Activated CD8-positive, alpha-beta memory T cell treated with anti-CD3 and anti-CD28 coated beads, Interleukin-2, amount 10 ng/mL, durations not matched to agents 7 days and 5 days (primary cell): ENCODE measurements at regions not wholly inside any gene's neighbourhood (a gene's known extent, or its start where the extent isn't known, plus 50 kb on each side); places are given as distances from the start of the nearest gene placed in this dataset.
"Not testable (repeated sequence)": the region's sequence is repeated elsewhere in the genome, so short reads cannot be mapped to it uniquely, and the experiment has no call there.

Experiments
- ATAC-seq: fragments of 150-1000 bp; cut with Tn5 transposase; one replicate; pipeline ENCODE4 v1.10.0; 2021; ENCODE audit warnings: moderate library complexity
- CTCF ChIA-PET: fragments of 350-600 bp; sonication (Branson Sonifier 250); formaldehyde crosslinking; loops from one replicate; lab custom pipeline; 2021; ENCODE audit warnings: antibody characterized with exemption; lab: Charles Lee
- DNase-seq: peaks from one replicate; pipeline ENCODE4 v3.0.0-alpha.2; 2020
- H3K27ac Mint-ChIP-seq: one replicate; pipeline ENCODE4 v1.8.0; 2021; ENCODE audit warnings: mild to moderate bottlenecking, mixed read lengths
- H3K27me3 Mint-ChIP-seq: one replicate; pipeline ENCODE4 v1.8.0; 2021; ENCODE audit warnings: mixed read lengths
- H3K36me3 Mint-ChIP-seq: one replicate; pipeline ENCODE4 v1.8.0; 2021; ENCODE audit warnings: mild to moderate bottlenecking, mixed read lengths
- H3K4me1 Mint-ChIP-seq: one replicate; pipeline ENCODE4 v1.8.0; 2021; ENCODE audit warnings: mixed read lengths
- H3K4me3 Mint-ChIP-seq: one replicate; pipeline ENCODE4 v1.8.0; 2021; ENCODE audit warnings: mild to moderate bottlenecking, moderate library complexity, mixed read lengths
- H3K9me3 Mint-ChIP-seq: one replicate; pipeline ENCODE4 v1.8.0; 2022; ENCODE audit warnings: low read depth, mixed read lengths

- H3K27ac Mint-ChIP-seq = no peak overlapping the region
- CTCF ChIA-PET = no interaction called here
- H3K9me3 Mint-ChIP-seq = peaks cover 5% of the 10 kb centered on the region
- DNase-seq = no peak
- H3K36me3 Mint-ChIP-seq = peaks cover under 1% of the 10 kb centered on the region
- no peak for ATAC-seq
- peaks cover 4% of the 10 kb centered on the region for H3K27me3 Mint-ChIP-seq
- H3K4me3 Mint-ChIP-seq = no peak overlapping the region
- no peaks in the 10 kb centered on the region for H3K4me1 Mint-ChIP-seq
Measured at GRCh38 chr1:59199719-59200376, 97.0 kb upstream of the FGGY start.

DNA sequence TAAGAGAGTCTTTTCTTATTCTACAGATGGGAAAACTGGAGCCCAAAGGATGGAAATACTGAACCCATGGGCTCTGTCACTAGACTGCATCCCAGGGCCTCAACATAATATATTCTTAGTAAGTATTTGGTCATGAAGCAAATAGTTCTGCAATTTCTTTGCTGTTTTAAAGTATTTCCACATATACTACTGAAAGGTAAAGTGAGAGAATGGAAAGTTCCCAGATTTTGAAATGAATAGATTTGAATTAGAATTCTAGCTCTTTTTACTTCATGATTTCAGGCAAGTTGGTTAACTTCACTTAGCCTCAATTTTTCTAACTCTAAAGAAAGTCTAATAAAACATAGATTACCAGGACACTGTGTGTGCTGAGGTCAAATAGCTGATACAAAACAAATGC is 95.6 kb upstream of the FGGY start:
- DNase-seq (no peak), ATAC-seq (no peak)
- Mint-ChIP-seq H3K9me3 (peaks cover 4% of the 10 kb centered on the region), H3K27ac (no peak overlapping the region), H3K27me3 (peaks cover 5% of the 10 kb centered on the region), H3K36me3 (peaks cover 3% of the 10 kb centered on the region), H3K4me3 (no peak overlapping the region), H3K4me1 (no peaks in the 10 kb centered on the region)
- CTCF ChIA-PET = no interaction called here

- Mint-ChIP-seq H3K4me3 (no peak overlapping the region), H3K27me3 (peaks cover 5% of the 10 kb centered on the region), H3K4me1 (no peaks in the 10 kb centered on the region), H3K9me3 (peaks cover 4% of the 10 kb centered on the region), H3K27ac (no peak overlapping the region), H3K36me3 (peaks cover 3% of the 10 kb centered on the region)
- ATAC-seq = no peak
- CTCF ChIA-PET = no interaction called here
- no peak for DNase-seq
Measured at GRCh38 chr1:59202455-59202854, 94.4 kb upstream of the FGGY start.

DNA sequence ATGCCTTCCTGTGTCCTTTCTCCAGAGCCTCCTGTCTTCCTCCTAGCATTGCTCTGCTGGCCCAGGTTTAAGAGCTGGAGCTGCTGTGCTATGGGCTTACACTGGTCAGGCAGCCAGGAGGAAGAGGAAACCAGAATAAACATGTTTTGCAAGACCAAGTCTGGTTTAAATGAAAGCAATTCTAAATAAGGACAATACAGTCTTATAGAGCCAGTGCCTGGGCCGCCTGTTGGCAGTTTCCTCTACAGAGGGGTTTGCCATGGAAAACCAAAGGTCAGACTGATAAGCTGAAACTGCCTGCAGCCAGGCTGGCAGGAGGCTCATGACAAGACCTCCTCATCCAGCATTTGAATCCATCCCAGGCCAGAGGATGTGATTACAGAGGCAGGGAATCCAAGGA is 92.9 kb upstream of the FGGY start:
- Mint-ChIP-seq H3K27me3 (peaks cover 5% of the 10 kb centered on the region), H3K36me3 (peaks cover 3% of the 10 kb centered on the region), H3K9me3 (peaks cover 4% of the 10 kb centered on the region), H3K4me1 (no peaks in the 10 kb centered on the region), H3K4me3 (no peak overlapping the region), H3K27ac (no peak overlapping the region)
- DNase-seq (no peak), ATAC-seq (no peak)
- CTCF ChIA-PET = no interaction called here

DNA sequence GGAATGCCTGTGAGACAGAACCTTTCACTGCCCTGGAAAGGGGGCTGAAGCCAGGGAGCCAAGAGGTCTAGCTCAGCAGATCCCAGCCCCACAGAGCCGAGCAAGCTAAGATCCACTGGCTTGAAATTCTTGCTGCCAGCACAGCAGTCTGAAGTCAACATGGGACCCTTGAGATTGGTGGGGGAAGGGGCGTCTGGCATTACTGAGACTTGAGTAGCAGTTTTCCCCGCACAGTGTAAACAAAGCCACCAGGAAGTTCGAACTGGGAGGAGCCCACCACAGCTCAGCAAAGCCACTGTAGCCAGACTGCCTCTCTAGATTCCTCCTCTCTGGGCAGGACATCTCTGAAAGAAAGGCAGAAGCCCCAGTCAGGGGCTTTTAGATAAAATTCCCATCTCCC is 90.3 kb upstream of the FGGY start:
- H3K4me3 Mint-ChIP-seq, DNase-seq, H3K36me3 Mint-ChIP-seq, H3K27me3 Mint-ChIP-seq, CTCF ChIA-PET, H3K27ac Mint-ChIP-seq, H3K4me1 Mint-ChIP-seq, ATAC-seq, H3K9me3 Mint-ChIP-seq: not testable (repeated sequence)

DNA sequence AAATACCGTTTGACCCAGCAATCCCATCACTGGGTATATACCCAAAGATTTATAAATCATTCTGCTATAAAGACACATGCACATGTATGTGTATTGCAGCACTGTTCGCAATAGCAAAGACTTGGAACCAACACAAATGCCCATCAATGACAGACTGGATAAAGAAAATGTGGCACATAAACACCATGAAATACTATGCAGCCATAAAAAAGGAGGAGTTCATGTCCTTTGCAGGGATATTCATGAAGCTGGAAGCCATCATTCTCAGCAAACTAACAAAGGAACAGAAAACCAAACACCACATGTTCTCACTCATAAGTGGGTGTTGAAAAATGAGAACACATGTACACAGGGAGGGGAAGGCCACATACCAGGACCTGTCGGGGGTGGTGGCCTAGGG is 86.5 kb upstream of the FGGY start:
- H3K27me3 Mint-ChIP-seq, H3K4me3 Mint-ChIP-seq, CTCF ChIA-PET, DNase-seq, ATAC-seq, H3K27ac Mint-ChIP-seq, H3K4me1 Mint-ChIP-seq, H3K9me3 Mint-ChIP-seq, H3K36me3 Mint-ChIP-seq: not testable (repeated sequence)

- Mint-ChIP-seq H3K27me3 (peaks cover 2% of the 10 kb centered on the region), H3K4me3 (no peak overlapping the region), H3K9me3 (peaks cover 8% of the 10 kb centered on the region), H3K4me1 (no peaks in the 10 kb centered on the region), H3K27ac (no peak overlapping the region), H3K36me3 (peaks cover 2% of the 10 kb centered on the region)
- DNase-seq (no peak), ATAC-seq (no peak)
- CTCF ChIA-PET = no interaction called here
Measured at GRCh38 chr1:59212706-59213105, 84.2 kb upstream of the FGGY start.

- CTCF ChIA-PET = no interaction called here
- no peak for DNase-seq
- H3K27ac Mint-ChIP-seq = no peak overlapping the region
- peaks cover under 1% of the 10 kb centered on the region for H3K27me3 Mint-ChIP-seq
- H3K36me3 Mint-ChIP-seq = peaks cover 4% of the 10 kb centered on the region
- H3K4me3 Mint-ChIP-seq = no peak overlapping the region
- H3K4me1 Mint-ChIP-seq = no peaks in the 10 kb centered on the region
- peaks cover 9% of the 10 kb centered on the region for H3K9me3 Mint-ChIP-seq
- no peak for ATAC-seq
Measured at GRCh38 chr1:59214248-59215208, 82.4 kb upstream of the FGGY start.

GRCh38 chr1:59215766-59216291 is 81.1 kb upstream of the FGGY start:
- CTCF ChIA-PET = no interaction called here
- no peak for DNase-seq
- no peak overlapping the region for H3K4me3 Mint-ChIP-seq
- no peak overlapping the region for H3K27ac Mint-ChIP-seq
- peaks cover 4% of the 10 kb centered on the region for H3K36me3 Mint-ChIP-seq
- H3K9me3 Mint-ChIP-seq = peaks cover 6% of the 10 kb centered on the region
- no peaks in the 10 kb centered on the region for H3K27me3 Mint-ChIP-seq
- no peaks in the 10 kb centered on the region for H3K4me1 Mint-ChIP-seq
- no peak for ATAC-seq

- H3K4me1 Mint-ChIP-seq, CTCF ChIA-PET, DNase-seq, H3K4me3 Mint-ChIP-seq, H3K9me3 Mint-ChIP-seq, H3K27me3 Mint-ChIP-seq, ATAC-seq, H3K27ac Mint-ChIP-seq, H3K36me3 Mint-ChIP-seq: not testable (repeated sequence)
Measured at GRCh38 chr1:59217439-59217838, 79.5 kb upstream of the FGGY start.

DNA sequence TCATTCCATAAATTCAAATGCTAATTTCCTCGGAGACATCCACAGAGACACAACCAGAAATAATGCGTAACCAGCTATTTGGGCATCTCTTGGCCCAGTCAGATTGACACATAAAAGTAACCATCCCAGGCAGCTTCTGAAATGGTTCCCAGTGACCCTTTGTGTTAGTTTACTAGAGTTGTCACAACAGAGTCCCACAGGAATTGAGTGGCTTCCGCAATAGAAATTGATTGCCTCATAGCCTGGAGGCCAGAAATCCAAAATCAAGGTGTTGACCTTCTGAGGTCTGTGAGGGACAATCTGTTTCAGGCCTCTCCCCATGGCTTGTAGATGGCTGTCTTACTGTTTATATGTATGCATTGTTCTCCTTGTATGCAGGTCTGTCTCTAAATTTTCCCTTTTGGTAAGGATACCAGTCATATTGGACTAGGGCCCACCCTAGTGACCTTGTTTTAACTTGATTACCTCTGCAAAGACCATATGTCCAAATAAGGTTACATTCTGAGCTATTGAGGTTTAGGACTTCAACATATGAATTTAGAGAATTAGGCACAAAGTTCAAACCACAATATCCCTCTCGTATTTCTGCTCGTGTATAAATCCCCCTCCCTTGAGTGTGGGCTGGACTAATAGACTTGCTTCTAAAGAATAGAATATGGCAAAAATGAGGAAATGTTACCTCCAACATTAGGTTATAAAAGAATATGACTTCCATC is 78.2 kb upstream of the FGGY start:
- peaks cover 6% of the 10 kb centered on the region for H3K9me3 Mint-ChIP-seq
- CTCF ChIA-PET = no interaction called here
- peaks cover 4% of the 10 kb centered on the region for H3K36me3 Mint-ChIP-seq
- no peak overlapping the region for H3K4me3 Mint-ChIP-seq
- no peaks in the 10 kb centered on the region for H3K4me1 Mint-ChIP-seq
- no peaks in the 10 kb centered on the region for H3K27me3 Mint-ChIP-seq
- ATAC-seq = no peak
- H3K27ac Mint-ChIP-seq = no peak overlapping the region
- DNase-seq = no peak

DNA sequence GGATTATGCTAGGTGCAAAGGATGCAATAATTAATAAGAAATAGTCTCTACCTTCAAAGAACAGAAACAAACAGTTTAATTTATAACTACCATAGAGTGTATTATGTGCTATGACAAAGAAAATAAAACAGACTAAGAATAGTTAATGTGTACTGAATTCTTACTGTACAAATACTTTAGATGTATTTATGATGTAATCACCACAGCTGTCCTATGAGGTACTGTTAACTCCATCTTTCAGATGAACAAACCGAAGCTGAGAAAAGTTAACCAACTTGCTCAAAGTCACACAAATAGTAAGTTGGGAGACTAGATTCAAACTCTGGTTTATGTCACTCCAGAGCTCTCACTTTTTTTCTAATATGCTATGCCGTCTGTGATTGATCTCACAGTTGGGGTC is 77.0 kb upstream of the FGGY start:
- H3K4me3 Mint-ChIP-seq = no peak overlapping the region
- DNase-seq (no peak), ATAC-seq (no peak)
- H3K27me3 Mint-ChIP-seq = no peaks in the 10 kb centered on the region
- peaks cover 4% of the 10 kb centered on the region for H3K36me3 Mint-ChIP-seq
- no peaks in the 10 kb centered on the region for H3K4me1 Mint-ChIP-seq
- H3K9me3 Mint-ChIP-seq = peaks cover 6% of the 10 kb centered on the region
- CTCF ChIA-PET = no interaction called here
- no peak overlapping the region for H3K27ac Mint-ChIP-seq

DNA sequence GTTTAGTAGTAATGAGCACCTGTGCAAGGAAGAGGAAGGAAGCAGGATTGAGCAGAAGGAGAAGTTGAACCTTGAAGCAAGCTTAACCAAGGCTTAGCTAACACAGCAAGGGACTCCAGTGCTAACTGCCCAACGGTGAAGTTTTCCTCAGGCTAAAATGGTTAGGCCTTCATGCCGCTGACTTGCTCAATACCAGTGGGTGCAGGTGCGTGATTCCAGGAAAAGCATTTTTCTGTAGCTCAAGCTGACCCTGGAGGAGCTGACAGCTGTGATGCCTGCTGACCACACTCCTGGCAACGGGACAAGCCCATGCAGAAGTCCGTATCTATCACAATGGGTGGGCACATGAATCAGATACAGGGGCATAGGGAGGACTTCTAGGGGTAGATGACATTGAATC is 76.5 kb upstream of the FGGY start:
- no peaks in the 10 kb centered on the region for H3K4me1 Mint-ChIP-seq
- H3K27ac Mint-ChIP-seq = no peak overlapping the region
- peaks cover 6% of the 10 kb centered on the region for H3K9me3 Mint-ChIP-seq
- CTCF ChIA-PET = no interaction called here
- no peaks in the 10 kb centered on the region for H3K27me3 Mint-ChIP-seq
- no peak for ATAC-seq
- no peak overlapping the region for H3K4me3 Mint-ChIP-seq
- H3K36me3 Mint-ChIP-seq = peaks cover 4% of the 10 kb centered on the region
- DNase-seq = no peak
